H1 (cell line): ENCODE measurements at regions not wholly inside any gene's neighbourhood (a gene's known extent, or its start where the extent isn't known, plus 50 kb on each side); places are given as distances from the start of the nearest gene placed in this dataset.

Experiments
- CTCF ChIA-PET: fragments of 300-600 bp; sonication (Branson Sonifier 250); formaldehyde crosslinking; loops from one replicate; lab custom pipeline; 2021; ENCODE audit not compliant: partially characterized antibody; lab: Charles Lee
- POLR2A ChIA-PET: fragments of 300-600 bp; sonication (Branson Sonifier 250); formaldehyde crosslinking; loops from one replicate; lab custom pipeline; 2021; ENCODE audit warnings: inconsistent platforms; ENCODE audit not compliant: partially characterized antibody; lab: Charles Lee
- DNase-seq, 2 experiments: peaks; one replicate each; pipeline versions ENCODE4 v3.0.0 to v3.0.0-alpha.2; 2010 to 2022; ENCODE audit warnings: low spot score in 2 of 2, low read depth in 1 of 2, mixed read lengths in 1 of 2
- FAIRE-seq: peaks from 2 replicates; lab custom pipeline; 2011; peaks lifted over from hg19 to GRCh38; lab: Jason Lieb, UNC
- H2AFZ ChIP-seq: 2 replicates; pipeline ENCODE4 v1.8.1; 2012; ENCODE audit warnings: low read length, inconsistent platforms
- H2AK5ac ChIP-seq: 2 replicates; pipeline ENCODE4 v1.6.1; 2013; ENCODE audit warnings: low read depth, low read length
- H2BK120ac ChIP-seq: replicated peaks from 2 replicates; pipeline ENCODE3; 2013; ENCODE audit warnings: low read depth, low read length, inconsistent platforms
- H2BK12ac ChIP-seq: 2 replicates; pipeline ENCODE4 v1.6.1; 2013; ENCODE audit warnings: low read depth, low read length
- H2BK15ac ChIP-seq: 2 replicates; pipeline ENCODE4 v1.6.1; 2013; ENCODE audit warnings: low read length
- H2BK20ac ChIP-seq: 2 replicates; pipeline ENCODE4 v1.6.1; 2013; ENCODE audit warnings: low read length
- H2BK5ac ChIP-seq: 2 replicates; pipeline ENCODE4 v1.6.1; 2013; ENCODE audit warnings: low read depth, low read length
- H3K14ac ChIP-seq: 2 replicates; pipeline ENCODE4 v1.6.1; 2013; ENCODE audit warnings: inconsistent platforms; ENCODE audit not compliant: insufficient read length
- H3K18ac ChIP-seq: 2 replicates; pipeline ENCODE4 v1.6.1; 2013; ENCODE audit warnings: low read length; ENCODE audit errors: extremely low read depth
- H3K23ac ChIP-seq: 2 replicates; pipeline ENCODE4 v1.6.1; 2013; ENCODE audit warnings: inconsistent platforms; ENCODE audit not compliant: insufficient read length
- H3K23me2 ChIP-seq: 2 replicates; pipeline ENCODE4 v1.6.1; 2013; ENCODE audit warnings: low read depth, low read length
- H3K27ac ChIP-seq: 2 replicates; pipeline ENCODE4 v1.6.1; 2011; ENCODE audit warnings: low read depth, low read length, inconsistent platforms
- H3K27me3 ChIP-seq, 4 experiments: replicated peaks in 1 of 4; 1 replicate in 1 of 4; 2 replicates in 3 of 4; pipeline versions ENCODE4 v1.6.1 to v1.8.1; 2011 to 2013; ENCODE audit warnings: low read length in 3 of 4, mild to moderate bottlenecking in 3 of 4, inconsistent platforms in 2 of 4, mixed read lengths in 2 of 4, moderate library complexity in 1 of 4; ENCODE audit not compliant: control insufficient read depth in 3 of 4, insufficient read depth in 3 of 4; ENCODE audit errors: extremely low read depth in 1 of 4
- H3K36me3 ChIP-seq, 4 experiments: 2 replicates each; pipeline versions ENCODE4 v1.6.1 to v1.8.1; 2011 to 2013; ENCODE audit warnings: mild to moderate bottlenecking in 4 of 4, low read length in 3 of 4, moderate library complexity in 2 of 4, control low read depth in 1 of 4, inconsistent platforms in 1 of 4; ENCODE audit not compliant: insufficient read depth in 4 of 4, control insufficient read depth in 2 of 4
- H3K4ac ChIP-seq: replicated peaks from 2 replicates; pipeline ENCODE3; 2013; ENCODE audit warnings: low read length, low read depth, mixed read lengths, inconsistent platforms; ENCODE audit not compliant: insufficient read length
- H3K4me1 ChIP-seq, 4 experiments: replicated peaks in 1 of 4; 1 replicate in 1 of 4; 2 replicates in 3 of 4; pipeline versions ENCODE4 v1.6.1 to v1.8.1; 2011 to 2013; ENCODE audit warnings: low read length in 3 of 4, inconsistent platforms in 2 of 4, mixed read lengths in 1 of 4; ENCODE audit not compliant: insufficient read depth in 4 of 4, control insufficient read depth in 3 of 4
- H3K4me2 ChIP-seq, 2 experiments: 2 replicates each; pipeline versions ENCODE4 v1.6.1 to v1.8.1; 2011 to 2013; ENCODE audit warnings: low read depth in 2 of 2, low read length in 2 of 2, control low read depth in 1 of 2, inconsistent platforms in 1 of 2, mild to moderate bottlenecking in 1 of 2; ENCODE audit not compliant: insufficient read depth in 1 of 2
- H3K4me3 ChIP-seq, 4 experiments: fragments of 200-600, 300-600 bp in 1 of 4; sonication (generic), shearing (Covaris generic), sonication (Bioruptor Twin) in 1 of 4; 2 replicates each; pipeline versions ENCODE4 v1.5.1 to v1.8.1; 2011 to 2016; ENCODE audit warnings: low read length in 4 of 4, low read depth in 3 of 4, control low read depth in 2 of 4, inconsistent platforms in 2 of 4, mild to moderate bottlenecking in 2 of 4, mixed read lengths in 1 of 4, moderate library complexity in 1 of 4; ENCODE audit not compliant: insufficient read depth in 2 of 4; ENCODE audit errors: extremely low read depth in 1 of 4
- H3K56ac ChIP-seq: replicated peaks from 2 replicates; pipeline ENCODE3; 2013; ENCODE audit warnings: low read depth, mild to moderate bottlenecking, mixed read lengths, low read length, inconsistent platforms; ENCODE audit not compliant: insufficient read length
- H3K79me1 ChIP-seq: 2 replicates; pipeline ENCODE4 v1.6.1; 2013; ENCODE audit warnings: low read depth, low read length, control low read depth
- H3K79me2 ChIP-seq, 2 experiments: 2 replicates each; pipeline versions ENCODE4 v1.6.1 to v1.8.1; 2012 to 2013; ENCODE audit warnings: low read length in 2 of 2, mild to moderate bottlenecking in 2 of 2, inconsistent platforms in 1 of 2; ENCODE audit not compliant: insufficient read depth in 2 of 2, control insufficient read depth in 1 of 2
- H3K9ac ChIP-seq, 4 experiments: replicated peaks in 1 of 4; 1 replicate in 1 of 4; 2 replicates in 3 of 4; pipeline versions ENCODE4 v1.6.1 to v1.8.1; 2011 to 2013; ENCODE audit warnings: low read depth in 3 of 4, low read length in 3 of 4, control low read depth in 2 of 4, mild to moderate bottlenecking in 2 of 4, moderate library complexity in 2 of 4, inconsistent platforms in 1 of 4; ENCODE audit errors: extremely low read depth in 1 of 4
- H3K9me3 ChIP-seq, 2 experiments: 2 replicates each; pipeline versions ENCODE4 v1.6.1 to v1.8.1; 2012 to 2013; ENCODE audit warnings: mild to moderate bottlenecking in 2 of 2, moderate library complexity in 2 of 2, control low read depth in 1 of 2, inconsistent platforms in 1 of 2, low read depth in 1 of 2, low read length in 1 of 2, mixed read lengths in 1 of 2; ENCODE audit not compliant: insufficient read depth in 2 of 2
- H4K20me1 ChIP-seq, 2 experiments: replicated peaks in 1 of 2; 2 replicates each; pipeline versions ENCODE3 to v1.8.1; 2011 to 2013; ENCODE audit warnings: inconsistent platforms in 2 of 2, low read length in 2 of 2, mild to moderate bottlenecking in 1 of 2; ENCODE audit not compliant: insufficient read depth in 2 of 2, control insufficient read depth in 1 of 2
- H4K5ac ChIP-seq: 2 replicates; pipeline ENCODE4 v1.6.1; 2013; ENCODE audit warnings: low read length, low read depth, mixed read lengths, inconsistent platforms; ENCODE audit not compliant: insufficient read length
- H4K8ac ChIP-seq: 2 replicates; pipeline ENCODE4 v1.8.0; 2013; ENCODE audit warnings: mild to moderate bottlenecking, moderate library complexity, low read length, inconsistent platforms; ENCODE audit not compliant: insufficient read depth; ENCODE audit errors: extremely low read depth
- H4K91ac ChIP-seq: replicated peaks from 2 replicates; pipeline ENCODE3; 2013; ENCODE audit warnings: low read length, mixed read lengths, inconsistent platforms; ENCODE audit not compliant: insufficient read length
- BRCA1 ChIP-seq: IDR thresholded peaks from 2 replicates; pipeline ENCODE4 v1.6.1; 2012; ENCODE audit warnings: low read depth, low read length, improper control_type of control experiment
- CHD2 ChIP-seq: IDR thresholded peaks from 2 replicates; pipeline ENCODE4 v1.6.1; 2012; ENCODE audit warnings: low read length, improper control_type of control experiment
- E2F6 ChIP-seq: IDR thresholded peaks from 2 replicates; pipeline ENCODE4 v1.6.1; 2012; ENCODE audit warnings: inconsistent platforms
- EGR1 ChIP-seq: IDR thresholded peaks from 2 replicates; pipeline ENCODE4 v1.6.1; 2011; ENCODE audit warnings: low read depth, low read length, borderline replicate concordance
- KDM5A ChIP-seq: fragments of 200-600 bp; IDR thresholded peaks from 2 replicates; pipeline ENCODE4 v1.7.1; 2012; ENCODE audit warnings: mild to moderate bottlenecking, low read length, inconsistent platforms, mixed read lengths
- MAFK ChIP-seq: IDR thresholded peaks from 2 replicates; pipeline ENCODE4 v1.6.1; 2012; ENCODE audit warnings: low read depth, mild to moderate bottlenecking, improper control_type of control experiment, low read length
- NANOG ChIP-seq: IDR thresholded peaks from 2 replicates; pipeline ENCODE4 v1.6.1; 2011; ENCODE audit warnings: low read length, low read depth, mild to moderate bottlenecking, inconsistent platforms; ENCODE audit not compliant: insufficient read depth, poor library complexity, severe bottlenecking
- POU5F1 ChIP-seq: IDR thresholded peaks from 2 replicates; pipeline ENCODE4 v1.6.1; 2011; ENCODE audit warnings: low read depth, mild to moderate bottlenecking, low read length, moderate library complexity
- RXRA ChIP-seq: IDR thresholded peaks from 2 replicates; pipeline ENCODE4 v1.6.1; 2011; ENCODE audit warnings: low read depth, mild to moderate bottlenecking, low read length, moderate library complexity; ENCODE audit not compliant: insufficient read depth
- WGBS, 2 experiments: shearing (Covaris generic) in 1 of 2; methylation state at CpG; one replicate each; pipeline versions ENCODE4 v1.1.6 to v1.1.7; 2013 to 2015; ENCODE audit warnings: low lambda C conversion rate in 2 of 2, mixed read lengths in 2 of 2, inconsistent platforms in 1 of 2, low coverage in 1 of 2, missing lambda C conversion rate in 1 of 2; ENCODE audit not compliant: insufficient replicate concordance in 2 of 2, insufficient coverage in 1 of 2, insufficient read length in 1 of 2; ENCODE audit errors: extremely low coverage in 1 of 2, missing lambda C conversion rate in 1 of 2; 5-methylcytosine and 5-hydroxymethylcytosine counted together

GRCh38 chr17:63162406-63163157, 196.5 kb downstream of the TANC2 start:
- ChIA-PET CTCF (interaction anchor here (1.2 kb wide), 1 partner anchor 17 kb away, joined by 3 read pairs; no protein-coding TSS in a partner anchor), POLR2A (interaction anchor here (0.6 kb wide), 1 partner anchor 19 kb away, joined by 3 read pairs; no protein-coding TSS in a partner anchor)
- Histone ChIP-seq H2BK20ac (no peak overlapping the region), H3K4me1 (no peaks in the 10 kb centered on the region; a peak in 1 of 7 replicates), H3K23ac (no peak overlapping the region), H2AK5ac (no peak overlapping the region), H3K56ac (no peak overlapping the region), H3K9ac (no peak overlapping the region), H4K5ac (no peak overlapping the region), H2AFZ (no peak overlapping the region), H3K18ac (no peak overlapping the region), H3K4me3 (no peak overlapping the region), H2BK12ac (no peak overlapping the region), H3K79me1 (no peaks in the 10 kb centered on the region), H4K20me1 (no peaks in the 10 kb centered on the region), H3K4me2 (no peak overlapping the region), H3K4ac (no peak overlapping the region), H3K27ac (no peak overlapping the region), H3K79me2 (no peaks in the 10 kb centered on the region), H4K8ac (no peak overlapping the region), H2BK15ac (no peak overlapping the region), H3K36me3 (no peaks in the 10 kb centered on the region), H3K14ac (no peak overlapping the region), H4K91ac (no peak overlapping the region), H3K23me2 (no peaks in the 10 kb centered on the region), H2BK5ac (no peak overlapping the region), H2BK120ac (no peak overlapping the region), H3K9me3 (no peaks in the 10 kb centered on the region), H3K27me3 (no peaks in the 10 kb centered on the region)
- FAIRE-seq (no peak), DNase-seq (no peak)
- 96% methylated on average over 5 of the region's 5 CpGs; no CpG with 5 or more reads in 1 of the 2 experiments for WGBS, 2 experiments
- TF ChIP-seq MAFK (no peak), POU5F1 (no peak), KDM5A (no peak), CHD2 (no peak), EGR1 (no peak), NANOG (no peak), RXRA (no peak), BRCA1 (no peak), E2F6 (no peak)
